HEK293T (cell line): ENCODE measurements at regions not wholly inside any gene's neighbourhood (a gene's known extent, or its start where the extent isn't known, plus 50 kb on each side); places are given as distances from the start of the nearest gene placed in this dataset.

ENCODE experiments used
- ARNT ChIP-seq: fragments of 450-650 bp; IDR thresholded peaks from 2 replicates; pipeline ENCODE4 v1.6.1; 2017; ENCODE audit warnings: mild to moderate bottlenecking
- BHLHE40 ChIP-seq: fragments of 450-650 bp; IDR thresholded peaks from 2 replicates; pipeline ENCODE4 v1.6.1; 2016; ENCODE audit warnings: mild to moderate bottlenecking, moderate library complexity, borderline replicate concordance
- ELF4 ChIP-seq: fragments of 450-650 bp; IDR thresholded peaks from 2 replicates; pipeline ENCODE4 v1.6.1; 2017; ENCODE audit warnings: antibody characterized with exemption
- FOXA1 ChIP-seq: fragments of 450-650 bp; IDR thresholded peaks from 2 replicates; pipeline ENCODE4 v1.6.1; 2016; ENCODE audit warnings: mild to moderate bottlenecking
- FOXK2 ChIP-seq: fragments of 450-650 bp; IDR thresholded peaks from 2 replicates; pipeline ENCODE4 v1.6.1; 2016; ENCODE audit warnings: mild to moderate bottlenecking
- FOXM1 ChIP-seq: fragments of 450-650 bp; IDR thresholded peaks from 2 replicates; pipeline ENCODE4 v1.6.1; 2017; ENCODE audit warnings: mild to moderate bottlenecking, borderline replicate concordance
- HDGF ChIP-seq: fragments of 450-650 bp; IDR thresholded peaks from 2 replicates; pipeline ENCODE4 v1.6.1; 2017; ENCODE audit warnings: antibody characterized with exemption, borderline replicate concordance
- LEF1 ChIP-seq: fragments of 450-650 bp; IDR thresholded peaks from 2 replicates; pipeline ENCODE4 v1.6.1; 2017; ENCODE audit warnings: mild to moderate bottlenecking, borderline replicate concordance
- NFRKB ChIP-seq: fragments of 450-650 bp; IDR thresholded peaks from 2 replicates; pipeline ENCODE4 v1.6.1; 2016; ENCODE audit warnings: mild to moderate bottlenecking, moderate library complexity
- PKNOX1 ChIP-seq: fragments of 450-650 bp; IDR thresholded peaks from 2 replicates; pipeline ENCODE4 v1.6.1; 2016
- SP1 ChIP-seq: fragments of 450-650 bp; IDR thresholded peaks from 2 replicates; pipeline ENCODE4 v1.6.1; 2017
- SUZ12 ChIP-seq: fragments of 450-650 bp; IDR thresholded peaks from 2 replicates; pipeline ENCODE4 v1.6.1; 2016; ENCODE audit warnings: mild to moderate bottlenecking
- TARDBP ChIP-seq: fragments of 450-650 bp; IDR thresholded peaks from 2 replicates; pipeline ENCODE4 v1.6.1; 2016
- ZNF384 ChIP-seq: fragments of 450-650 bp; IDR thresholded peaks from 2 replicates; pipeline ENCODE4 v1.6.1; 2016

GRCh38 chr19:23571175-23571574, 115.8 kb downstream of the ZNF675 start:
- no peak for TF ChIP-seq BHLHE40
- no peak for TF ChIP-seq SP1
- no peak for TF ChIP-seq ZNF384
- no peak for TF ChIP-seq SUZ12
- TF ChIP-seq FOXA1: no peak
- no peak for TF ChIP-seq PKNOX1
- TF ChIP-seq ELF4: no peak
- TF ChIP-seq FOXK2: no peak
- TF ChIP-seq LEF1: no peak
- TF ChIP-seq FOXM1: no peak
- TF ChIP-seq ARNT: no peak
- no peak for TF ChIP-seq HDGF
- TF ChIP-seq TARDBP: no peak
- TF ChIP-seq NFRKB: no peak
